ENCODE measurements at regions not wholly inside any gene's neighbourhood (a gene's known extent, or its start where the extent isn't known, plus 50 kb on each side); places are given as distances from the start of the nearest gene placed in this dataset.

DNA sequence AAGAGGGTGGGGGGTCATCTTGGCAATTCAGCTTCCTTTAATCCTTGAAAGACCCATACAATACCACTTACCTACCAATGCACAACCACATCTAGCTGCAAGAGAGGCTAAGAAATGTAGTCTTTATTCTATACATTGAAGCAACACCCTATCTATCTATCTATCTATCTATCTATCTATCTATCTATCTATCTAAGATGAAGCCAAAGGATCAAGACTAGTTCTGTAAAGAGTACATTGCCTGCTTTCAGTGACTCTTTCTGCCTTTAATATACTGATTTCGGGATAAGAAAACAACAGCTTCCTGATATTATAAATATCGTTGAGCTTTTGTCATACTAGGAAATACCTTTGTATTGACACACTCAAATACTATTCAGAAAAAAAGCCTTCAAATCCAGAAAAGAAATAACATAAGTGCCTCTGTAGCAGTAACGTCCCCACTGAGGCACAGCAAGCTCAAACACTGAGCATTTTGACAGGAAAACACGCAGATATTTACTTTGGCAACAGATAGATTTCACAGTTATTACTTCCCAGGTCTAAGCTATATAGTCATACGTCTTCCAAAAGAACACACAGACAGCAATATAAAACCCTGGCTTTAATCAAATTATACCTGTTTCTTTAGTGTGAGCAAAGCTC lies 139.4 kb upstream of the SERTAD2 start:
- TF ChIP-seq EZH2 (IDR thresholded peaks at IDR 0.05; ENCODE audit: borderline replicate concordance, low read depth, low read length, severe bottlenecking): no peak
- TF ChIP-seq, protein P1, sequence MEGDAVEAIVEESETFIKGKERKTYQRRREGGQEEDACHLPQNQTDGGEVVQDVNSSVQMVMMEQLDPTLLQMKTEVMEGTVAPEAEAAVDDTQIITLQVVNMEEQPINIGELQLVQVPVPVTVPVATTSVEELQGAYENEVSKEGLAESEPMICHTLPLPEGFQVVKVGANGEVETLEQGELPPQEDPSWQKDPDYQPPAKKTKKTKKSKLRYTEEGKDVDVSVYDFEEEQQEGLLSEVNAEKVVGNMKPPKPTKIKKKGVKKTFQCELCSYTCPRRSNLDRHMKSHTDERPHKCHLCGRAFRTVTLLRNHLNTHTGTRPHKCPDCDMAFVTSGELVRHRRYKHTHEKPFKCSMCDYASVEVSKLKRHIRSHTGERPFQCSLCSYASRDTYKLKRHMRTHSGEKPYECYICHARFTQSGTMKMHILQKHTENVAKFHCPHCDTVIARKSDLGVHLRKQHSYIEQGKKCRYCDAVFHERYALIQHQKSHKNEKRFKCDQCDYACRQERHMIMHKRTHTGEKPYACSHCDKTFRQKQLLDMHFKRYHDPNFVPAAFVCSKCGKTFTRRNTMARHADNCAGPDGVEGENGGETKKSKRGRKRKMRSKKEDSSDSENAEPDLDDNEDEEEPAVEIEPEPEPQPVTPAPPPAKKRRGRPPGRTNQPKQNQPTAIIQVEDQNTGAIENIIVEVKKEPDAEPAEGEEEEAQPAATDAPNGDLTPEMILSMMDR (IDR thresholded peaks at IDR 0.05; ENCODE audit: borderline replicate concordance, extremely low read depth, low read length, poor library complexity, severe bottlenecking): no peak

Measured in DND-41 (cell line).